ENCODE measurements at regions not wholly inside any gene's neighbourhood (a gene's known extent, or its start where the extent isn't known, plus 50 kb on each side); places are given as distances from the start of the nearest gene placed in this dataset.

DNA sequence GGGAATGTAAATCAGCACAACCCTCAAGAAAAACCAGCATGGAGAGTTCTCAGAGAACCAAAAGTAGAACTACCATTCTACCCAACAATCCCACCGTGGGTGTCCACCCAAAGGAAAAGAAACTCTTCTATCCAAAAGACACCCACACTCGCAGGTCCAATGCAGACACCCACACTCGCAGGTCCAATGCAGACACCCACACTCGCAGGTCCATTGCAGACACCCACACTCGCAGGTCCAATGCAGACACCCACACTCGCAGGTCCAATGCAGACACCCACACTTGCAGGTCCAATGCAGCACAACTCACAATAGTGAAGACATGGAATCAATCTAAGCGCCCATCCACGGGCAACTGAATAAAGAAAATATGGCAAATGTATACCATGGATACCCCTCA, 77.0 kb upstream of the RPH3AL start:
- Histone ChIP-seq H3K9me3 (replicated peaks; ENCODE audit: control insufficient read depth, insufficient read depth, low read length) (no peaks in the 10 kb centered on the region), H3K36me3 (ENCODE audit: control insufficient read depth in 2 of 2, extremely low read depth in 1 of 2, insufficient read depth in 2 of 2, low read length in 2 of 2) (no peaks in the 10 kb centered on the region), H3K9ac (replicated peaks; ENCODE audit: extremely low read depth, insufficient read depth, low read length) (no peak overlapping the region), H2AFZ (ENCODE audit: low read depth, low read length) (no peak overlapping the region), H3K79me2 (ENCODE audit: control insufficient read depth, insufficient read depth, low read length) (no peaks in the 10 kb centered on the region), H3K4me1 (ENCODE audit: control insufficient read depth, extremely low read depth, insufficient read depth, low read length) (no peaks in the 10 kb centered on the region), H3K27me3 (ENCODE audit: control insufficient read depth in 2 of 2, insufficient read depth in 2 of 2, low read length in 2 of 2) (no peaks in the 10 kb centered on the region), H4K20me1 (replicated peaks; ENCODE audit: control insufficient read depth, extremely low read depth, insufficient read depth, low read length) (no peaks in the 10 kb centered on the region), H3K27ac (ENCODE audit: insufficient read depth, low read depth, low read length) (no peak overlapping the region), H3K4me3 (replicated peaks in 1 of 3; ENCODE audit: insufficient read depth in 1 of 3, low read depth in 1 of 3, low read length in 3 of 3) (no peak overlapping the region), H3K9me1 (replicated peaks; ENCODE audit: control insufficient read depth, extremely low read depth, insufficient read depth, low read length) (no peaks in the 10 kb centered on the region), H3K4me2 (ENCODE audit: insufficient read depth, low read length) (no peak overlapping the region)
- intact Hi-C loops (cut with micrococcal nuclease) (no loop called here), dilution Hi-C loops (cut with MboI; ENCODE audit: extremely low pct_ligation_motif_present, low sequenced_read_pairs) (no loop called here)
- TF ChIP-seq JUN (IDR thresholded peaks at IDR 0.05; ENCODE audit: borderline replicate concordance, insufficient read depth, insufficient read length, low read depth): no peak
- no peak for TF ChIP-seq FOS (IDR thresholded peaks at IDR 0.05; ENCODE audit: borderline replicate concordance, insufficient read depth, low read length)
- TF ChIP-seq GATA2 (IDR thresholded peaks at IDR 0.05; ENCODE audit: insufficient read depth, insufficient read length, low read depth, low read length): no peak
- ChIA-PET POLR2A (no interaction called here), CTCF (interaction anchor here (0.9 to 1.3 kb wide), 2 partner anchors 17 to 271 kb away, joined by 3 to 4 read pairs; no protein-coding TSS in a partner anchor)
- BruUV-seq (replicated peaks): no TSS peak
- no peak for FAIRE-seq
- no peak for DNase-seq (ENCODE audit: low read depth, low spot score)

DNA sequence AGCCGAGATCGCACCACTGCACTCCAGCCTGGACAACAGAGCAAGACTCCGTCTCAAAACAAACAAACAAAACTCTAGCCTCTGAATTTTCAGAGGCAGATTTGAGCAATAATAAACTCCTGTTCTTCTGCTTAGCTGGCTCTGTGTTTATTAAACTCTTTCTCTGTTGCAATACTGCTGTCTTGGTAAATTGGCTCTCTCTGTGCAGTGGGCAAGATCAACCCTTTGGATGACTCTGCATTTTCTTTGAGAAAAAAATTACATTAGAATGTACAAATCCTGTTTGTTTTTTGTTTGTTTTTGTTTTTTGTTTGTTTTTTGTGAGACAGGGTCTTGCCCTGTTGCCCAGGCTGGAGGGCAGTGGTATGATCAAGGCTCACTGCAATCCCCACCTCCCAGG, 75.8 kb upstream of the RPH3AL start:
- no peaks in the 10 kb centered on the region for H3K79me2 ChIP-seq (ENCODE audit: control insufficient read depth, insufficient read depth, low read length)
- H3K9ac ChIP-seq (replicated peaks; ENCODE audit: extremely low read depth, insufficient read depth, low read length): no peak overlapping the region
- no peaks in the 10 kb centered on the region for H3K9me1 ChIP-seq (replicated peaks; ENCODE audit: control insufficient read depth, extremely low read depth, insufficient read depth, low read length)
- POLR2A ChIA-PET: no interaction called here
- H3K4me2 ChIP-seq (ENCODE audit: insufficient read depth, low read length): no peak overlapping the region
- DNase-seq (ENCODE audit: low read depth, low spot score) (no peak), FAIRE-seq (no peak)
- intact Hi-C loops (cut with micrococcal nuclease) (no loop called here), dilution Hi-C loops (cut with MboI; ENCODE audit: extremely low pct_ligation_motif_present, low sequenced_read_pairs) (no loop called here)
- H3K4me1 ChIP-seq (ENCODE audit: control insufficient read depth, extremely low read depth, insufficient read depth, low read length): no peaks in the 10 kb centered on the region
- H4K20me1 ChIP-seq (replicated peaks; ENCODE audit: control insufficient read depth, extremely low read depth, insufficient read depth, low read length): no peaks in the 10 kb centered on the region
- H2AFZ ChIP-seq (ENCODE audit: low read depth, low read length): no peak overlapping the region
- H3K27ac ChIP-seq (ENCODE audit: insufficient read depth, low read depth, low read length): no peak overlapping the region
- no peaks in the 10 kb centered on the region for H3K36me3 ChIP-seq (ENCODE audit: control insufficient read depth in 2 of 2, extremely low read depth in 1 of 2, insufficient read depth in 2 of 2, low read length in 2 of 2)
- H3K27me3 ChIP-seq (ENCODE audit: control insufficient read depth in 2 of 2, insufficient read depth in 2 of 2, low read length in 2 of 2): no peaks in the 10 kb centered on the region
- TF ChIP-seq EZH2 (IDR thresholded peaks at IDR 0.05; ENCODE audit: borderline replicate concordance, low read depth, low read length, severe bottlenecking): no peak
- TF ChIP-seq POLR2AphosphoS5 (IDR thresholded peaks at IDR 0.05; ENCODE audit: insufficient read depth, low read depth, low read length): no peak
- no peak for TF ChIP-seq FOS (IDR thresholded peaks at IDR 0.05; ENCODE audit: borderline replicate concordance, insufficient read depth, low read length)
- TF ChIP-seq GATA2 (IDR thresholded peaks at IDR 0.05; ENCODE audit: insufficient read depth, insufficient read length, low read depth, low read length): no peak
- TF ChIP-seq, protein P1, sequence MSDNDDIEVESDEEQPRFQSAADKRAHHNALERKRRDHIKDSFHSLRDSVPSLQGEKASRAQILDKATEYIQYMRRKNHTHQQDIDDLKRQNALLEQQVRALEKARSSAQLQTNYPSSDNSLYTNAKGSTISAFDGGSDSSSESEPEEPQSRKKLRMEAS (IDR thresholded peaks at IDR 0.05; ENCODE audit: insufficient read depth, insufficient read length): no peak
- TF ChIP-seq MYC (IDR thresholded peaks at IDR 0.05; ENCODE audit: low read depth, low read length): no peak
- no peak for TF ChIP-seq JUN (IDR thresholded peaks at IDR 0.05; ENCODE audit: borderline replicate concordance, insufficient read depth, insufficient read length, low read depth)
- TF ChIP-seq POLR2A (IDR thresholded peaks at IDR 0.05; ENCODE audit: low read depth, low read length): no peak
- TF ChIP-seq, protein P2, sequence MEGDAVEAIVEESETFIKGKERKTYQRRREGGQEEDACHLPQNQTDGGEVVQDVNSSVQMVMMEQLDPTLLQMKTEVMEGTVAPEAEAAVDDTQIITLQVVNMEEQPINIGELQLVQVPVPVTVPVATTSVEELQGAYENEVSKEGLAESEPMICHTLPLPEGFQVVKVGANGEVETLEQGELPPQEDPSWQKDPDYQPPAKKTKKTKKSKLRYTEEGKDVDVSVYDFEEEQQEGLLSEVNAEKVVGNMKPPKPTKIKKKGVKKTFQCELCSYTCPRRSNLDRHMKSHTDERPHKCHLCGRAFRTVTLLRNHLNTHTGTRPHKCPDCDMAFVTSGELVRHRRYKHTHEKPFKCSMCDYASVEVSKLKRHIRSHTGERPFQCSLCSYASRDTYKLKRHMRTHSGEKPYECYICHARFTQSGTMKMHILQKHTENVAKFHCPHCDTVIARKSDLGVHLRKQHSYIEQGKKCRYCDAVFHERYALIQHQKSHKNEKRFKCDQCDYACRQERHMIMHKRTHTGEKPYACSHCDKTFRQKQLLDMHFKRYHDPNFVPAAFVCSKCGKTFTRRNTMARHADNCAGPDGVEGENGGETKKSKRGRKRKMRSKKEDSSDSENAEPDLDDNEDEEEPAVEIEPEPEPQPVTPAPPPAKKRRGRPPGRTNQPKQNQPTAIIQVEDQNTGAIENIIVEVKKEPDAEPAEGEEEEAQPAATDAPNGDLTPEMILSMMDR (IDR thresholded peaks at IDR 0.05; ENCODE audit: extremely low read depth in 1 of 2, insufficient read depth in 1 of 2, low read depth in 1 of 2, low read length in 2 of 2): no peak
- no peaks in the 10 kb centered on the region for H3K9me3 ChIP-seq (replicated peaks; ENCODE audit: control insufficient read depth, insufficient read depth, low read length)
- CTCF ChIA-PET: interaction anchor here (0.9 kb wide), 1 partner anchor 272 kb away, joined by 3 read pairs; no protein-coding TSS in a partner anchor
- BruUV-seq (replicated peaks): no TSS peak
- no peak overlapping the region for H3K4me3 ChIP-seq (replicated peaks in 1 of 3; ENCODE audit: insufficient read depth in 1 of 3, low read depth in 1 of 3, low read length in 3 of 3)

Data from endothelial cell of umbilical vein (primary cell).